ENCODE measurements at regions not wholly inside any gene's neighbourhood (a gene's known extent, or its start where the extent isn't known, plus 50 kb on each side); places are given as distances from the start of the nearest gene placed in this dataset.

- TF ChIP-seq TCF7L2 (IDR thresholded peaks at IDR 0.05; ENCODE audit: borderline replicate concordance, extremely low read depth, insufficient read depth, insufficient read length), result no peak
- TF ChIP-seq SRF (IDR thresholded peaks at IDR 0.05; ENCODE audit: low read depth), result no peak
- no peak for TF ChIP-seq SP1 (IDR thresholded peaks at IDR 0.05; ENCODE audit: low read depth)
- no peak for TF ChIP-seq ATF3 (IDR thresholded peaks at IDR 0.05)
- TF ChIP-seq CBX3 (IDR thresholded peaks at IDR 0.05; ENCODE audit: low read depth), result no peak
- no peak for TF ChIP-seq POLR2A (IDR thresholded peaks at IDR 0.05; ENCODE audit: borderline replicate concordance, extremely low read depth, insufficient read depth, insufficient read length)
- TF ChIP-seq POLR2AphosphoS5 (IDR thresholded peaks at IDR 0.05; ENCODE audit: low read depth, low read length), result no peak
- no peak for TF ChIP-seq SIN3A (IDR thresholded peaks at IDR 0.05; ENCODE audit: low read depth)
Measured at GRCh38 chrX:39956803-39957394, 140.9 kb downstream of the BCOR start (continued).

GRCh38 chrX:39957816-39958566, 139.8 kb downstream of the BCOR start:
- H3K9me3 ChIP-seq (ENCODE audit: control insufficient read depth in 1 of 2, insufficient read depth in 1 of 2, low read depth in 1 of 2, low read length in 2 of 2), result no peaks in the 10 kb centered on the region
- H3K4me3 ChIP-seq (replicated peaks in 1 of 2; ENCODE audit: low read depth in 1 of 2, low read length in 2 of 2), result no peak overlapping the region
- no peak overlapping the region for H2AFZ ChIP-seq (ENCODE audit: low read depth, low read length, poor library complexity, severe bottlenecking)
- H3K27me3 ChIP-seq (ENCODE audit: insufficient read depth, low read length), result no peaks in the 10 kb centered on the region
- BruUV-seq (replicated peaks), result no TSS peak
- H3K4me1 ChIP-seq (ENCODE audit: control insufficient read depth in 1 of 2, insufficient read depth in 2 of 2, low read length in 2 of 2), result peaks cover 23 to 38% of the 10 kb centered on the region in 2 experiments
- CTCF ChIA-PET, result no interaction called here
- H3K36me3 ChIP-seq (ENCODE audit: control insufficient read depth in 1 of 2, insufficient read depth in 2 of 2, low read length in 2 of 2), result no peaks in the 10 kb centered on the region
- H4K20me1 ChIP-seq (ENCODE audit: insufficient read depth), result no peaks in the 10 kb centered on the region
- no peak for DNase-seq (ENCODE audit: low read depth, low spot score)
- RAD21 ChIA-PET (ENCODE audit: low non-redundant PET in 1 of 2, low total read pairs in 2 of 2, uncharacterized antibody in 2 of 2, unreplicated experiment in 2 of 2), result no interaction called here
- intact Hi-C loops (cut with micrococcal nuclease), result no loop called here
- H3K9ac ChIP-seq (ENCODE audit: low read length), result no peak overlapping the region
- TF ChIP-seq ATF3 (IDR thresholded peaks at IDR 0.05) (no peak), JUND (IDR thresholded peaks at IDR 0.05) (no peak), ZBTB33 (IDR thresholded peaks at IDR 0.05; ENCODE audit: extremely low read depth, insufficient replicate concordance, low read length) (no peak), CBX3 (IDR thresholded peaks at IDR 0.05; ENCODE audit: low read depth) (no peak), ZNF274 (IDR thresholded peaks at IDR 0.05; ENCODE audit: low read depth, low read length) (no peak), SRF (IDR thresholded peaks at IDR 0.05; ENCODE audit: low read depth) (no peak), CEBPB (IDR thresholded peaks at IDR 0.05; ENCODE audit: low read depth) (no peak), SIN3A (IDR thresholded peaks at IDR 0.05; ENCODE audit: low read depth) (no peak), FOSL1 (IDR thresholded peaks at IDR 0.05; ENCODE audit: low read depth) (no peak), ZFX (IDR thresholded peaks at IDR 0.05) (no peak), EZH2 (IDR thresholded peaks at IDR 0.05) (no peak)
- ATAC-seq, result peak; percentile 8; the same call in 1 of the 2 replicates
- H3K27ac ChIP-seq (ENCODE audit: low read depth, low read length), result no peak overlapping the region
- H3K79me2 ChIP-seq (ENCODE audit: insufficient read depth, low read length), result no peaks in the 10 kb centered on the region
- POLR2A ChIA-PET, result no interaction called here
- no peaks in the 10 kb centered on the region for H3K9me2 ChIP-seq (ENCODE audit: insufficient read depth)
- H3K4me2 ChIP-seq (ENCODE audit: low read length), result peak overlapping the region; percentile 45

Data from HCT116 (cell line).